ENCODE measurements at regions not wholly inside any gene's neighbourhood (a gene's known extent, or its start where the extent isn't known, plus 50 kb on each side); places are given as distances from the start of the nearest gene placed in this dataset.
A peak's percentile ranks its signal among the peaks of the same experiment; 100 is the strongest.

DNA sequence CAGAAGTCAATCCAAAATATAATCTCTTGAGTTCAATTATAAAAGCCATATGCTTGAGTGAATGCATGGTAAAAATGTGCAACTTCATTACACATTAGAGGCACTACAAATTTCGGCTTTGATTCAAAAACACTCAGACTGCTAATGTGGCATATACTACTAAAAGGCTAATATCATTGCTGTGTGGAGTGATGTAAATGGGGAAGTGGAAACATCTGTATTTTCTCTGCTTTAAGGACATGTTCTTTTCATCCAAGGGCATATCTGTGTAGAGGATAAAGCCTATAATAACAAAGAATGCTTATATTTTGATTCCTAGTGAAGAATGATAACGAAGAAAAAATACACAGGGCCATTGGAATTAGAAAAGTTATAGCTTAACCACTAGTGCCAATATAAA, 643.9 kb upstream of the ZNF608 start:
- H3K4me2 ChIP-seq (ENCODE audit: insufficient read depth, low read length), result no peak overlapping the region
- H3K27me3 ChIP-seq (ENCODE audit: control insufficient read depth in 2 of 2, insufficient read depth in 2 of 2, low read length in 2 of 2), result no peaks in the 10 kb centered on the region
- TF ChIP-seq, protein P1, sequence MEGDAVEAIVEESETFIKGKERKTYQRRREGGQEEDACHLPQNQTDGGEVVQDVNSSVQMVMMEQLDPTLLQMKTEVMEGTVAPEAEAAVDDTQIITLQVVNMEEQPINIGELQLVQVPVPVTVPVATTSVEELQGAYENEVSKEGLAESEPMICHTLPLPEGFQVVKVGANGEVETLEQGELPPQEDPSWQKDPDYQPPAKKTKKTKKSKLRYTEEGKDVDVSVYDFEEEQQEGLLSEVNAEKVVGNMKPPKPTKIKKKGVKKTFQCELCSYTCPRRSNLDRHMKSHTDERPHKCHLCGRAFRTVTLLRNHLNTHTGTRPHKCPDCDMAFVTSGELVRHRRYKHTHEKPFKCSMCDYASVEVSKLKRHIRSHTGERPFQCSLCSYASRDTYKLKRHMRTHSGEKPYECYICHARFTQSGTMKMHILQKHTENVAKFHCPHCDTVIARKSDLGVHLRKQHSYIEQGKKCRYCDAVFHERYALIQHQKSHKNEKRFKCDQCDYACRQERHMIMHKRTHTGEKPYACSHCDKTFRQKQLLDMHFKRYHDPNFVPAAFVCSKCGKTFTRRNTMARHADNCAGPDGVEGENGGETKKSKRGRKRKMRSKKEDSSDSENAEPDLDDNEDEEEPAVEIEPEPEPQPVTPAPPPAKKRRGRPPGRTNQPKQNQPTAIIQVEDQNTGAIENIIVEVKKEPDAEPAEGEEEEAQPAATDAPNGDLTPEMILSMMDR (IDR thresholded peaks at IDR 0.05; ENCODE audit: extremely low read depth in 1 of 2, insufficient read depth in 1 of 2, low read depth in 1 of 2, low read length in 2 of 2), result no peak
- TF ChIP-seq POLR2AphosphoS5 (IDR thresholded peaks at IDR 0.05; ENCODE audit: insufficient read depth, low read depth, low read length) (no peak), FOS (IDR thresholded peaks at IDR 0.05; ENCODE audit: borderline replicate concordance, insufficient read depth, low read length) (no peak), MYC (IDR thresholded peaks at IDR 0.05; ENCODE audit: low read depth, low read length) (no peak), EZH2 (IDR thresholded peaks at IDR 0.05; ENCODE audit: borderline replicate concordance, low read depth, low read length, severe bottlenecking) (no peak), POLR2A (IDR thresholded peaks at IDR 0.05; ENCODE audit: low read depth, low read length) (no peak), JUN (IDR thresholded peaks at IDR 0.05; ENCODE audit: borderline replicate concordance, insufficient read depth, insufficient read length, low read depth) (no peak), GATA2 (IDR thresholded peaks at IDR 0.05; ENCODE audit: insufficient read depth, insufficient read length, low read depth, low read length) (no peak)
- TF ChIP-seq, protein P2, sequence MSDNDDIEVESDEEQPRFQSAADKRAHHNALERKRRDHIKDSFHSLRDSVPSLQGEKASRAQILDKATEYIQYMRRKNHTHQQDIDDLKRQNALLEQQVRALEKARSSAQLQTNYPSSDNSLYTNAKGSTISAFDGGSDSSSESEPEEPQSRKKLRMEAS (IDR thresholded peaks at IDR 0.05; ENCODE audit: insufficient read depth, insufficient read length), result no peak
- no peaks in the 10 kb centered on the region for H3K36me3 ChIP-seq (ENCODE audit: control insufficient read depth in 2 of 2, extremely low read depth in 1 of 2, insufficient read depth in 2 of 2, low read length in 2 of 2)
- no peak overlapping the region for H2AFZ ChIP-seq (ENCODE audit: low read depth, low read length)
- H4K20me1 ChIP-seq (replicated peaks; ENCODE audit: control insufficient read depth, extremely low read depth, insufficient read depth, low read length), result no peaks in the 10 kb centered on the region
- no TSS peak for BruUV-seq (replicated peaks)
- peaks cover 2% of the 10 kb centered on the region for H3K9me1 ChIP-seq (replicated peaks; ENCODE audit: control insufficient read depth, extremely low read depth, insufficient read depth, low read length)
- peak; percentile 39 for DNase-seq (ENCODE audit: low read depth, low spot score)
- no peak overlapping the region for H3K27ac ChIP-seq (ENCODE audit: insufficient read depth, low read depth, low read length)
- intact Hi-C loops (cut with micrococcal nuclease) (no loop called here), dilution Hi-C loops (cut with MboI; ENCODE audit: extremely low pct_ligation_motif_present, low sequenced_read_pairs) (no loop called here)
- H3K9me3 ChIP-seq (replicated peaks; ENCODE audit: control insufficient read depth, insufficient read depth, low read length), result no peaks in the 10 kb centered on the region
- no peak overlapping the region for H3K9ac ChIP-seq (replicated peaks; ENCODE audit: extremely low read depth, insufficient read depth, low read length)
- H3K4me1 ChIP-seq (ENCODE audit: control insufficient read depth, extremely low read depth, insufficient read depth, low read length), result no peaks in the 10 kb centered on the region
- no peaks in the 10 kb centered on the region for H3K79me2 ChIP-seq (ENCODE audit: control insufficient read depth, insufficient read depth, low read length)
- POLR2A ChIA-PET, result no interaction called here
- FAIRE-seq, result no peak
- CTCF ChIA-PET, result interaction anchor here (0.6 kb wide), 1 partner anchor 17 kb away, joined by 3 read pairs; no protein-coding TSS in a partner anchor
- H3K4me3 ChIP-seq (replicated peaks in 1 of 3; ENCODE audit: insufficient read depth in 1 of 3, low read depth in 1 of 3, low read length in 3 of 3), result no peak overlapping the region

Data from endothelial cell of umbilical vein (primary cell).